IMR-90 (cell line): ENCODE measurements at regions not wholly inside any gene's neighbourhood (a gene's known extent, or its start where the extent isn't known, plus 50 kb on each side); places are given as distances from the start of the nearest gene placed in this dataset.

Experiments
- ATAC-seq: fragments of 200-7000 bp; cut with Tn5 transposase; 2 replicates; pipeline ENCODE4 v1.9.1; 2020; ENCODE audit warnings: low read depth, mild to moderate bottlenecking, moderate library complexity
- BruUV-seq: library from RNA; stranded (reverse); fragments of 400-500 nt; replicated peaks from 2 replicates; lab custom pipeline; 2021; lab: Mats Ljungman, UMichigan
- CTCF ChIA-PET: fragments of 300-600 bp; formaldehyde crosslinking; extraction: SDS; loops from one replicate; lab custom pipeline; 2021; ENCODE audit warnings: antibody characterized with exemption; lab: Yijun Ruan, JAX
- POLR2A ChIA-PET: fragments of 300-600 bp; sonication (Branson Sonifier 250); formaldehyde crosslinking; loops from one replicate; lab custom pipeline; 2022; ENCODE audit warnings: antibody characterized with exemption; ENCODE audit not compliant: unreplicated experiment; lab: Charles Lee
- DNase-seq: peaks from one replicate; pipeline ENCODE4 v3.0.0; 2013
- H2AFZ ChIP-seq: replicated peaks from 2 replicates; pipeline ENCODE3; 2013; ENCODE audit warnings: low read length, mild to moderate bottlenecking; ENCODE audit not compliant: poor library complexity
- H2AK5ac ChIP-seq: 2 replicates; pipeline ENCODE4 v1.6.1; 2013; ENCODE audit warnings: low read depth, low read length, inconsistent platforms
- H2AK9ac ChIP-seq: replicated peaks from 2 replicates; pipeline ENCODE3; 2013; ENCODE audit warnings: mild to moderate bottlenecking, low read depth, low read length, moderate library complexity; ENCODE audit not compliant: poor library complexity
- H2BK120ac ChIP-seq: 2 replicates; pipeline ENCODE4 v1.6.1; 2013; ENCODE audit warnings: low read depth, low read length, inconsistent platforms
- H2BK15ac ChIP-seq: 3 replicates; pipeline ENCODE4 v1.6.1; 2013; ENCODE audit warnings: low read depth, low read length, inconsistent platforms
- H2BK20ac ChIP-seq: 2 replicates; pipeline ENCODE4 v1.6.1; 2013; ENCODE audit warnings: low read depth, mild to moderate bottlenecking, inconsistent platforms, low read length, moderate library complexity
- H2BK5ac ChIP-seq: 2 replicates; pipeline ENCODE4 v1.6.1; 2013; ENCODE audit warnings: mild to moderate bottlenecking, low read depth, low read length, inconsistent platforms; ENCODE audit not compliant: poor library complexity, severe bottlenecking
- H3K14ac ChIP-seq: replicated peaks from 2 replicates; pipeline ENCODE4 v1.6.1; 2013; ENCODE audit warnings: low read depth, low read length, inconsistent platforms
- H3K18ac ChIP-seq: 2 replicates; pipeline ENCODE4 v1.6.1; 2013; ENCODE audit warnings: low read depth, low read length, control low read depth
- H3K23ac ChIP-seq: 2 replicates; pipeline ENCODE4 v1.6.1; 2013; ENCODE audit warnings: low read depth, low read length, inconsistent platforms
- H3K27ac ChIP-seq: 2 replicates; pipeline ENCODE4 v1.5.1; 2013; ENCODE audit warnings: mild to moderate bottlenecking, control low read depth, low read length; ENCODE audit not compliant: insufficient read depth
- H3K27me3 ChIP-seq: 2 replicates; pipeline ENCODE4 v1.6.1; 2013; ENCODE audit warnings: low read length; ENCODE audit not compliant: control insufficient read depth, insufficient read depth
- H3K36me3 ChIP-seq: 2 replicates; pipeline ENCODE4 v1.6.1; 2013; ENCODE audit warnings: low read length, mixed read lengths; ENCODE audit not compliant: control insufficient read depth, insufficient read depth
- H3K4ac ChIP-seq: 2 replicates; pipeline ENCODE4 v1.6.1; 2013; ENCODE audit warnings: low read depth, low read length, inconsistent platforms
- H3K4me1 ChIP-seq: 2 replicates; pipeline ENCODE4 v1.6.1; 2013; ENCODE audit warnings: low read length, mixed read lengths; ENCODE audit not compliant: control insufficient read depth, insufficient read depth
- H3K4me2 ChIP-seq: 2 replicates; pipeline ENCODE4 v1.6.1; 2013; ENCODE audit warnings: low read depth, mild to moderate bottlenecking, control low read depth, low read length, moderate library complexity
- H3K4me3 ChIP-seq: 2 replicates; pipeline ENCODE4 v1.5.1; 2013; ENCODE audit warnings: low read depth, mild to moderate bottlenecking, control low read depth, low read length, moderate library complexity; ENCODE audit not compliant: insufficient read depth
- H3K56ac ChIP-seq: 2 replicates; pipeline ENCODE4 v1.6.1; 2013; ENCODE audit warnings: low read length, inconsistent platforms; ENCODE audit not compliant: insufficient read depth; ENCODE audit errors: extremely low read depth
- H3K79me1 ChIP-seq, 2 experiments: 2 replicates each; pipeline ENCODE4 v1.6.1; 2013; ENCODE audit warnings: low read length in 2 of 2, inconsistent platforms in 1 of 2, low read depth in 1 of 2
- H3K9ac ChIP-seq: 2 replicates; pipeline ENCODE4 v1.6.1; 2013; ENCODE audit warnings: low read depth, low read length, control low read depth
- H3K9me1 ChIP-seq: 2 replicates; pipeline ENCODE4 v1.6.1; 2013; ENCODE audit warnings: low read length, inconsistent platforms; ENCODE audit not compliant: insufficient read depth
- H3K9me3 ChIP-seq: 2 replicates; pipeline ENCODE4 v1.6.1; 2013; ENCODE audit warnings: low read length; ENCODE audit not compliant: control insufficient read depth, insufficient read depth
- H4K20me1 ChIP-seq: 2 replicates; pipeline ENCODE4 v1.6.1; 2013; ENCODE audit warnings: low read length, inconsistent platforms; ENCODE audit not compliant: insufficient read depth
- H4K5ac ChIP-seq: 2 replicates; pipeline ENCODE4 v1.6.1; 2013; ENCODE audit warnings: mild to moderate bottlenecking, low read depth, low read length, control low read depth
- H4K8ac ChIP-seq, 2 experiments: 2 replicates each; pipeline ENCODE4 v1.6.1; 2013; ENCODE audit warnings: low read depth in 2 of 2, low read length in 2 of 2, control low read depth in 1 of 2, inconsistent platforms in 1 of 2
- H4K91ac ChIP-seq: 2 replicates; pipeline ENCODE4 v1.6.1; 2013; ENCODE audit warnings: low read depth, low read length, inconsistent platforms; ENCODE audit not compliant: insufficient read depth
- BHLHE40 ChIP-seq: fragments of 150-350 bp; IDR thresholded peaks from 2 replicates; pipeline ENCODE4 v1.6.1; 2016; ENCODE audit warnings: mild to moderate bottlenecking, low read depth, low read length
- CEBPB ChIP-seq: IDR thresholded peaks from 2 replicates; pipeline ENCODE4 v1.6.1; 2012; ENCODE audit warnings: low read depth, low read length, improper control_type of control experiment
- CTCF ChIP-seq: conservative IDR thresholded peaks from 2 replicates; pipeline ENCODE4 v1.5.1; 2012; ENCODE audit warnings: mild to moderate bottlenecking, low read depth, low read length, improper control_type of control experiment
- FOS ChIP-seq: fragments of 150-350 bp; IDR thresholded peaks from 2 replicates; pipeline ENCODE4 v1.6.1; 2016; ENCODE audit warnings: low read depth, low read length
- MAFK ChIP-seq: IDR thresholded peaks from 2 replicates; pipeline ENCODE4 v1.6.1; 2012; ENCODE audit warnings: low read depth, low read length, improper control_type of control experiment
- MAZ ChIP-seq: IDR thresholded peaks from 2 replicates; pipeline ENCODE4 v1.6.1; 2012; ENCODE audit warnings: low read depth, mild to moderate bottlenecking, low read length, improper control_type of control experiment, moderate library complexity, borderline replicate concordance
- MXI1 ChIP-seq: IDR thresholded peaks from 2 replicates; pipeline ENCODE4 v1.6.1; 2012; ENCODE audit warnings: low read depth, mild to moderate bottlenecking, low read length, moderate library complexity, borderline replicate concordance
- NFE2L2 ChIP-seq: fragments of 150-350 bp; IDR thresholded peaks from 2 replicates; pipeline ENCODE4 v1.6.1; 2016; ENCODE audit warnings: low read depth, mild to moderate bottlenecking, low read length
- POLR2A ChIP-seq: IDR thresholded peaks from 2 replicates; pipeline ENCODE4 v1.6.1; 2012; ENCODE audit warnings: mild to moderate bottlenecking, low read depth, low read length
- RAD21 ChIP-seq: IDR thresholded peaks from 2 replicates; pipeline ENCODE4 v1.6.1; 2012; ENCODE audit warnings: low read length, improper control_type of control experiment
- RCOR1 ChIP-seq: IDR thresholded peaks from 2 replicates; pipeline ENCODE4 v1.6.1; 2012; ENCODE audit warnings: mild to moderate bottlenecking, low read length, improper control_type of control experiment; ENCODE audit not compliant: insufficient replicate concordance
- RFX5 ChIP-seq: IDR thresholded peaks from 2 replicates; pipeline ENCODE4 v1.8.0; 2012; ENCODE audit warnings: low read depth, mild to moderate bottlenecking, low read length, moderate library complexity
- SMC3 ChIP-seq: fragments of 150-350 bp; IDR thresholded peaks from 2 replicates; pipeline ENCODE4 v1.6.1; 2016; ENCODE audit warnings: low read depth, mild to moderate bottlenecking, antibody characterized with exemption, low read length, moderate library complexity
- USF2 ChIP-seq: fragments of 150-350 bp; IDR thresholded peaks from 2 replicates; pipeline ENCODE4 v1.6.1; 2017; ENCODE audit warnings: mild to moderate bottlenecking, antibody characterized with exemption, low read length, low read depth
- WGBS, 2 experiments: methylation state at CpG; one replicate each; pipeline versions ENCODE4 v1.1.5 to v1.1.7; 2013; ENCODE audit warnings: missing lambda C conversion rate in 2 of 2; ENCODE audit not compliant: insufficient read length in 1 of 2; ENCODE audit errors: extremely low coverage in 2 of 2; 5-methylcytosine and 5-hydroxymethylcytosine counted together
- dilution Hi-C: fragments of 300-500 bp; cut with HindIII; formaldehyde crosslinking; loops from one replicate; pipeline ENCODE4 v1.14.3; 2018; ENCODE audit warnings: low sequenced_read_pairs; ENCODE audit not compliant: unreplicated experiment
- in situ Hi-C: fragments of 300-500 bp; cut with MboI; formaldehyde crosslinking; loops from 3 replicates; pipeline ENCODE4 v1.14.3; 2019; ENCODE audit warnings: low sequenced_read_pairs, inconsistent platforms, mixed read lengths
- intact Hi-C: fragments of 100-400 bp; cut with micrococcal nuclease; formaldehyde crosslinking; loops from 2 replicates; pipeline ENCODE4 v1.10.0; 2022
- TF ChIP-seq, protein P1 (sequence below): fragments of 150-350 bp; IDR thresholded peaks from 2 replicates; pipeline ENCODE4 v1.6.1; 2016; ENCODE audit warnings: low read depth, mild to moderate bottlenecking, low read length, moderate library complexity, borderline replicate concordance

DNA sequence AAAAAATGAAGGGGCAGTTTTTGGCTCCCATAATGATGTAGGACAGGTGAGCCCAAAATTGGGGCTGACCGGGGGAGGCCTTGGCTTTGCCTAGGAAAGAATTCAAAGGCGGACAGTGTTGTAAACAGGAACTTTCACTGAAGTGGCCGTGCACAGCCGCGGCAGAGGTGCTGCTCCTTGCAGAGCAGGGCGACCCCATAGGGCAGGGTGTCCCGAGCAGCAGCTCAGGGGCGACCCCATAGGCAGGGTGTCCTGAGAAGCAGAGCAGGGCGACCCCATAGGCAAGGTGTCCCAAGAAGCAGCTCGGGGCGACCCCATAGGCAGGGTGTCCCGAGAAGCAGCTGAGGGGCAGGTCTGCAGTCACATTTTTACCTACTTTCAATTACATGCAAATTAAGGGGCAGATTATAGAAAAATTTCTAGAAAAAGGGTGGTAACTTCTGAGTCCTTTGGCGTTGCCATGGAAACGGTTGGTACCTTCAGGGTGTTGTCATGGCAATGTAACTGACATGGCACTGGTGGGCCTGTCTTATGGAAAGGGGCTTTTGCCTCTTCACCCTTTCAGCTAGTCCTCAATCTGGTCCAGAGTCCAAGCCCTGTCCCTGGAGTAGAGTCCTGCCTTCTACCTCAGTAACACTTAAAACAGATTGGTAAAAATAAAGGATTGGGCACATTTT, 134.5 kb downstream of the FBXO15 start:
- no peak overlapping the region for H2AK5ac ChIP-seq
- no peak overlapping the region for H2BK20ac ChIP-seq
- POLR2A ChIA-PET: no interaction called here
- H3K27me3 ChIP-seq: peaks cover 27% of the 10 kb centered on the region
- H4K8ac ChIP-seq: no peak overlapping the region
- no peak overlapping the region for H3K56ac ChIP-seq
- no peak overlapping the region for H3K9ac ChIP-seq
- no peaks in the 10 kb centered on the region for H3K9me3 ChIP-seq
- 0 out of 2 replicates have a peak, but pooled peaks cover 2% of the 10 kb centered on the region for H3K4me1 ChIP-seq
- no peak overlapping the region for H3K23ac ChIP-seq
- H3K79me1 ChIP-seq: no peaks in the 10 kb centered on the region
- TF ChIP-seq POLR2A (no peak), MAFK (no peak), BHLHE40 (no peak), CTCF (no peak), SMC3 (no peak), RCOR1 (no peak), CEBPB (no peak), USF2 (no peak), MAZ (no peak), RAD21 (no peak), RFX5 (no peak), NFE2L2 (no peak), FOS (no peak), MXI1 (no peak)
- TF ChIP-seq, protein P1, sequence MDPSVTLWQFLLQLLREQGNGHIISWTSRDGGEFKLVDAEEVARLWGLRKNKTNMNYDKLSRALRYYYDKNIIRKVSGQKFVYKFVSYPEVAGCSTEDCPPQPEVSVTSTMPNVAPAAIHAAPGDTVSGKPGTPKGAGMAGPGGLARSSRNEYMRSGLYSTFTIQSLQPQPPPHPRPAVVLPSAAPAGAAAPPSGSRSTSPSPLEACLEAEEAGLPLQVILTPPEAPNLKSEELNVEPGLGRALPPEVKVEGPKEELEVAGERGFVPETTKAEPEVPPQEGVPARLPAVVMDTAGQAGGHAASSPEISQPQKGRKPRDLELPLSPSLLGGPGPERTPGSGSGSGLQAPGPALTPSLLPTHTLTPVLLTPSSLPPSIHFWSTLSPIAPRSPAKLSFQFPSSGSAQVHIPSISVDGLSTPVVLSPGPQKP: no peak
- 0 out of 2 replicates have a peak, but pooled peaks cover 2% of the 10 kb centered on the region for H3K9me1 ChIP-seq
- no peak overlapping the region for H4K5ac ChIP-seq
- intact Hi-C loops: no loop called here
- H4K20me1 ChIP-seq: no peaks in the 10 kb centered on the region
- no peak overlapping the region for H2BK5ac ChIP-seq
- H3K14ac ChIP-seq: no peak overlapping the region
- no peak overlapping the region; the same call in 1 of the 2 replicates for H3K18ac ChIP-seq
- no peak overlapping the region for H2BK15ac ChIP-seq
- H3K4me2 ChIP-seq: no peak overlapping the region
- no peak for ATAC-seq
- H4K91ac ChIP-seq: no peak overlapping the region
- CTCF ChIA-PET: no interaction called here
- H3K36me3 ChIP-seq: no peaks in the 10 kb centered on the region
- BruUV-seq: no TSS peak
- in situ Hi-C loops: no loop called here
- no peak overlapping the region for H3K27ac ChIP-seq
- no peak for DNase-seq
- dilution Hi-C loops: no loop called here
- no peak overlapping the region for H2AK9ac ChIP-seq
- H2AFZ ChIP-seq: no peak overlapping the region
- no peak overlapping the region for H3K4ac ChIP-seq
- no peak overlapping the region for H3K4me3 ChIP-seq
- 100% methylated on average over 1 of the region's 14 CpGs; no CpG with 5 or more reads in 1 of the 2 experiments for WGBS, 2 experiments
- H2BK120ac ChIP-seq: no peak overlapping the region
